Heart left ventricle (tissue), 13 donors: ENCODE measurements at regions not wholly inside any gene's neighbourhood (a gene's known extent, or its start where the extent isn't known, plus 50 kb on each side); places are given as distances from the start of the nearest gene placed in this dataset.

Source experiments
- CTCF ChIP-seq, 12 donors: fragments of 200-600 bp; sonication (generic) in 4 of 12; IDR thresholded peaks; one replicate each; pipeline versions ENCODE4 v1.5.0 to v1.8.0; 2018 to 2022; ENCODE audit warnings: antibody characterized with exemption in 12 of 12, mild to moderate bottlenecking in 5 of 12
- POLR2A ChIP-seq, 2 donors: fragments of 450-650 bp; IDR thresholded peaks; one replicate each; pipeline ENCODE4 v1.6.1; 2017; ENCODE audit warnings: antibody characterized with exemption in 2 of 2, mild to moderate bottlenecking in 2 of 2, moderate library complexity in 2 of 2
- donor health status: ischemic (EF 13 %, LVEDD 7.1; RV severe dilation, severe dysfunction).
- donor health status: DM: no; HTN: yes; CAD: no.
- donor health status: DM: no; HTN: no; CAD: no.
- donor health status: ischemic (EF 25% LVEDD 6.9; RV normal size, moderate dysfunction).
- donor health status: ischemic (EF 25% LVEDD 5.7; RV mildly dilated, moderate dysfunction).
- donor health status: ischemic (EF 35%, LVEDD 5.7; RV mildly dilated, moderate dysfunction).
- donor health status: nonischemic (EF 11% LVEDD 7.7; RV severe dilation, severe dysfunction).
- donor health status: DM: yes; HTN: yes; CAD: no.
- donor health status: PGD.
- donor health status: ischemic (EF 29% LVEDD 5.4; RV normal size, mild dysfunction).
- donor health status: nonischemic (EF 23%, LVEDD 6.1; RV moderate dilation, normal function).

GRCh38 chr21:26275801-26276200 lies 105.2 kb upstream of the APP start:
- TF ChIP-seq CTCF (IDR thresholded peaks at IDR 0.05) (no peak), POLR2A (IDR thresholded peaks at IDR 0.05) (no peak)
